DOHH2 (cell line): ENCODE measurements at regions not wholly inside any gene's neighbourhood (a gene's known extent, or its start where the extent isn't known, plus 50 kb on each side); places are given as distances from the start of the nearest gene placed in this dataset.

Experiments used
- CTCF ChIP-seq: fragments of 200-600 bp; sonication (generic); IDR thresholded peaks from one replicate; pipeline ENCODE4 v1.5.1; 2014; ENCODE audit warnings: antibody characterized with exemption, mild to moderate bottlenecking, low read depth, low read length; ENCODE audit not compliant: poor library complexity, severe bottlenecking
- EZH2phosphoT487 ChIP-seq: fragments of 200-600 bp; sonication (generic); IDR thresholded peaks from 2 replicates; pipeline ENCODE4 v1.6.1; 2017; ENCODE audit warnings: borderline replicate concordance, mild to moderate bottlenecking, antibody characterized with exemption, low read length, moderate library complexity, mixed read lengths

DNA sequence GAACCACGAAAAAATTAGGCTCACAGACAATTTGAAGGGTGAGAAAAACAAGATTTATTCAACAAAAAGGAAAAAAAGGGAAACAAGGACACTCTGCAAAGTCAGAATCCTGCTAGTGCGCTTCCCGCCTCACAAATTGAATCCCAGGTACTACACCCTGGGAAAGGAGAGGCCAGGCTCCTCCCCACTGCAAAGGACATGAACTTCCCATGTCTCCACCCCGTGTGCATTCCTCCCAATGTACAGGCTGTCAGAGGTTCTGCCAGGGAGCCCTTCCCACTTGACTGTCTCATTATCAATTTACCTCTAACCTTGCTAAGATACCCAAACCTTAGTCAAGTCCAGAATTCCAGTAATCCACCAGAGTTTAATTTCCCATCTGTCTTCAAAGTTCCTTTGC, 70.4 kb upstream of the CDK1 start:
- TF ChIP-seq CTCF (no peak), EZH2phosphoT487 (no peak)
